ENCODE measurements at regions not wholly inside any gene's neighbourhood (a gene's known extent, or its start where the extent isn't known, plus 50 kb on each side); places are given as distances from the start of the nearest gene placed in this dataset.

- no peak for TF ChIP-seq TGIF2 (CRISPR knock-in tag; IDR thresholded peaks at IDR 0.05)
- peak; percentile 44; the same call in 1 of the 2 replicates for TF ChIP-seq SMC3 (IDR thresholded peaks at IDR 0.05; ENCODE audit: low read length)
- TF ChIP-seq ATF5 (CRISPR knock-in tag; IDR thresholded peaks at IDR 0.05; ENCODE audit: low read depth): no peak
- no peak for TF ChIP-seq SOX13 (IDR thresholded peaks at IDR 0.05)
- no peak for TF ChIP-seq SOX13 (CRISPR knock-in tag; conservative IDR thresholded peaks at IDR 0.05 in 1 of 2, IDR thresholded peaks at IDR 0.05 in 1 of 2)
- TF ChIP-seq PLRG1 (conservative IDR thresholded peaks at IDR 0.05): no peak
- TF ChIP-seq ZIK1 (CRISPR knock-in tag; IDR thresholded peaks at IDR 0.05; ENCODE audit: borderline replicate concordance, low read depth): no peak
- no peak; the same call in 1 of the 2 replicates for TF ChIP-seq ZNF691 (CRISPR knock-in tag; IDR thresholded peaks at IDR 0.05; ENCODE audit: borderline replicate concordance, low read depth)
- TF ChIP-seq ZNF142 (CRISPR knock-in tag; IDR thresholded peaks at IDR 0.05): no peak
- no peak for TF ChIP-seq ZMAT3 (CRISPR knock-in tag; conservative IDR thresholded peaks at IDR 0.05)
- TF ChIP-seq ZFP36 (IDR thresholded peaks at IDR 0.05; ENCODE audit: borderline replicate concordance, low read depth, low read length, partially characterized antibody): no peak
- TF ChIP-seq CBFB (CRISPR knock-in tag; IDR thresholded peaks at IDR 0.05): no peak
- TF ChIP-seq ZNF143 (CRISPR knock-in tag; IDR thresholded peaks at IDR 0.05): no peak
- TF ChIP-seq ELF4 (CRISPR knock-in tag; IDR thresholded peaks at IDR 0.05; ENCODE audit: borderline replicate concordance): no peak
- TF ChIP-seq RAD51 (IDR thresholded peaks at IDR 0.05; ENCODE audit: borderline replicate concordance): peak; percentile 44; the same call in 1 of the 2 replicates
- TF ChIP-seq ZNF792 (CRISPR knock-in tag; IDR thresholded peaks at IDR 0.05): no peak
- TF ChIP-seq ZNF264 (CRISPR knock-in tag; IDR thresholded peaks at IDR 0.05): no peak
- TF ChIP-seq MXD1 (CRISPR knock-in tag; IDR thresholded peaks at IDR 0.05): no peak
- no peak for TF ChIP-seq ZNF333 (CRISPR knock-in tag; IDR thresholded peaks at IDR 0.05; ENCODE audit: borderline replicate concordance)
Measured at GRCh38 chr16:85557083-85557970, 55.8 kb upstream of the GSE1 start (continued).
